ENCODE measurements at regions not wholly inside any gene's neighbourhood (a gene's known extent, or its start where the extent isn't known, plus 50 kb on each side); places are given as distances from the start of the nearest gene placed in this dataset.
"Not testable (repeated sequence)": the region's sequence is repeated elsewhere in the genome, so short reads cannot be mapped to it uniquely, and the experiment has no call there.

DNA sequence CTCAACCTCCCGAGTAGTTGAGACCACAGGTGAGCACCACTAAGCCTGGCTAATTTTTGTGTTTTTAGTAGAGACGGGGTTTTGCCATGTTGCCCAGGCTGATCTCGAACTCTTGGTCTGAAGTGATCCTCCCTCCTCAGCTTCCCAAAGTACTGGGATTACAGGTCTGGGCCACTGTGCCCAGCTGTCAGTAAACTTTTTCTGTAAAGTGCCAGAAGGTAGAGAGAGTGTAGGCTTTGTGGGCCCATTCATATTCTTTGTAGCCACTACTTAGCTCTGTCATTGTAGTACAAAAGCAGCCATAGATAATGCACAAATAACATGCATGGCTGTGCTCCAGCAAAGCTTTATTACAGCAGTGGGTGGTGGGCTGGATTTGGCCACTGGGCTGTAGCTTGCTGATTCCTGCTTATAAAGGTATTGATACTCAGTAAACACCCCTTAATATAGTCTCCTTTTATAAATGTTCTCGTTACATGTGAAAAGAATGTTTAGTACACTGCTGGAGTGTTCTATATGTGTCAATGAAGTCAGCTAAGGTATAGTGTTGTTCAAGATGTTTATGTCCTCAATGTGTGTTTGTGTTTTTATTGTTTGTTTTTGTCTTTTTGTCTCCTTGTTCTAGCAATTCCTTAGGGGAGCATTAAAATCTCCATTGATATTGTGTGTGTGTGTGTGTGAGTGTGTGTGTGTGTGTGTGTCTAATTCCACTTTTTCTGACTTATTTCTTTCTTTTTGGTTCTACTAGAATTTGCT, 644.7 kb upstream of the DPP6 start:
- DNase-seq (ENCODE audit: low spot score): no peak

DNA sequence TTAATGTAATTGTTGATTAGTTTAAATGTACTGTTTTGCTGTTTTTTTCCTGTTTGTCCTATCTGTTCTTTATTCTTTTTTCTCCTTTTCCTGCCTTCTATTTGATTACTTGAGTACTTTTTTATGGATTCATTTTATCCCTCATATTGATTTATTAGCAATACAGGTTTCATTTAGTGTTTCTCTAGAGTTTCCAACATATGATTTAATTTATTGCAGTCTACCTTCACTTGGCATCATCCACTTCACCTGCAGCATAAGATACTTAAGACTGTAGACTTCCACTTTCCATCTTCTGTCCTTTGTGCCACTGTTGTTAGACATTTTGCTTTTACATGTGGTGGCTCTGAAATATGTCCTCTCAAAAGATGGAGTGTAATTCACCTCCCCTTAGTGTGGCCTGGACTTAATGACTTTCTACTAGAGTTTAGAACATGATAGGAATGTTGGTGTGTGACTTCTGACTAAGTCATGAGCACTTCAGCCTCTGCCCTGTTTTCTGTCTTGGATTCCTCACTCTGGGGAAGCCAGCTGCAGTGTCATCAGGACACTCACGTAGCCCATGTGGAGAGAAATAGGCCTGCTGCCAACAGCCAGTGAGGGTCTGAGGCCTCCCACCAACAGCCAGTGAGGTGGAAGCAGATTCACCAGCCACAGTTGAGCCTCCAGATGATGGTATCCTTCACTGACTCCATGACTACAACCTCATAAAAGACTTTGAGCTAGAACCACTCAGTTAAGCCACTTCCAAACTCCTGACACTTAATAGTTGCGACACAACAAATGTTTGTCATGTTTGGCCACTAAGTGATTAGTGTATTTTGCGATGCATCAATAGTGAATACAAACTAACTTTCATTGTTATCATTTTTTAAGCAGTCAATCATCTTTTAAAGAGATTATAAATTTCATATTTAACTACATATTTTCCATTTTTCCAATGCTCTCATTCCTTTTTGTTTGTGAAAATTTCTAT, 643.5 kb upstream of the DPP6 start:
- no peak for DNase-seq (ENCODE audit: low spot score)

DNA sequence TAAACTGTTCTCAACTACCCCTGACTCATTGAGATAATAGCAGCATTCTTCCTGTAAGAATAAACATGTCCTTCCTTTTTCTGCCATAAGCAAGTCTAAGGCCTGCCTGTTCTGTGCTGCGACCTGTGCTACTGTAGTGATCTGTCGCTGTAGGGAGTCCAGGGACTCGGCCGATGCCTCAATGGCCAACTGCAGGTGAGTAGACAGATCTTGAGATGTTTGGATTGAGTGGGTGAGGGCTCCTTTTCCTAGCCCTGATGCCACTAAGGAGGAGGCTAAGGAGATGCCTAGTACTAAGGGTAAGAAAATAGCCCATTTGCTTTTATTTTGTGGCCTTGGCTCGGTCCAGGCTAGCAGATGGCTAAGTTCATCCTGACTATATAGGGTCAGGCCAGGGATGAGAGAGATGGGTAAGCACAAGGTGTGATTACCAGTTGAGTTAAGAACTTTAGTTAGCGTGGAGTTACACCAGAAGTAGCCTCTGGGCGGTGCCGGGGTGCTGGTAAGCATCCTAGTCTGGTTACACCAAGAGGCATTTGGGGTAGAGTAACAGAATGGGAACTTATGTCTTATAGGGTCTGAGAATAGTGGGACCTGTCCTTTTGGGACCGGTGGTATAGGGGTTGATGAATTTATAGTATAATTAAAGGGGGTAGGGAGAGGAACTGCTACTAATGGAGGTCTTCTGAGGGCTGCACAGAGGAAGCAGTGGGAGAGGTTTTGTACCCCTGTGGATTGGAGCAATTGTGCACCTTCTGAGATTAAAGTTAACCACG, 642.4 kb upstream of the DPP6 start:
- DNase-seq (ENCODE audit: low spot score): not testable (repeated sequence)

DNA sequence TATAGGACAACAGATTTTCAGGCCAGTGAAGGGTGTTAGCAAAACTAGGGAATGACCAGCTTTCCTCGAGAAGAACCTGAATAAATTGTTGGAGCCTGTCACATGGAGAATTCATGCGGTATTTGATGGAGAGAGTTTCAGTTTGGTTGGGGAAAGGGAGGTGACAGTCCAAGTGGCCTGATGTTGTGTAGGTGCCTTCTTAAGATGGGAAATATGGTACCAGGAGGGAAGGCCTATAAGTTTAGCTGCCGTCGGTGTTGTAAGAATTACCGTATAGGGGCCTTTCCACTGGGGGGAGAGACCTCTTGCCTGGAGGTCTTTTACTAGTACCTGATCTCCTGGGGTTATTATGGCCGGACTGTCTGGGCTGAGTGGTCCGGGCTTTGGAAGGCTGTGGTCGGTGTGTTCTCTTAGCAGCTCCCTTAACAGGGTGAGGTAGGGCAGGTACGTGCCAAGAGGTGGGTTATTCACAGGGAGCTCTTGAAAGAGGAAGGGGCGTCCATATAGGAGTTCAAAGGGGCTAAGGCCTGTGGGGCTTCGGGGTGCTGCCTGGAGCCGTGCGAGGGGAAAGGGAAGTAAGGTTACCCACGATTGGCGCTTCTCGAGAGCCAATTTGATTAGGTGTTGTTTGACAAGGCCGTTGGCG, 641.1 kb upstream of the DPP6 start:
- DNase-seq (ENCODE audit: low spot score): not testable (repeated sequence)

DNA sequence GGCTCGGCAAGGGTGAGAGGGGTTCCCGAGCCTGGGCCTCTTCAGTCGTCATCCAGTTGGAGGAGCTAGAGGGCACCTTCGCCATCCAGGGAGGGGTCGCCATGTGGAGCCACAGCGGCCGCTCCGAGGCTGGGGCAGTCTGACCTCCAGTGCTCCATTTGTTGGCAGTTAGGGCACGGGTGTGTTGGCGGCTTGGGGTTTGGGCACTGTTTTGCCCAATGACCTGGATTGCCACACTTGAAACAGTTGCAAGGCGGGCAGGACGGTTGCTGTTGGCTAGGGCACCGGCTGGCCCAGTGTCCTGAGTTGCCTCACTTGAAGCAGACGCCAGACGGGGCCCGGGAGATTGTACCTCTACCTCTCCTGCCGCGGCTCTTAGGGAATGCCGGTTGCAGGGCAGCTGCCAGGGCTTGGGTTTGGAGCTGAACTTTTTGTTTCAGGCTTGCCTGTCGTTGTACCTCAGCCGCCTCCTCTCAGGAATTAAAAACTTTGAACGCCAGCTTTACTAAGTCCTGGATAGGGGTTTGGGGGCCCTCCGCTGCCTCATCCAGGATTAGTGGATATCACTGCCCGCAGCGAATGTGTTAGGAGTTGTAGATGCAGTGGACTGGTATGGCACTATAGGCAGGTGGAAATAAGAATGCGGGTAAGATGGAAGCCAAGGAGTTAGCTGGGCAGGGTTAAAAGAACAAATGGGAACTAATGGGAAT, 639.9 kb upstream of the DPP6 start:
- DNase-seq (ENCODE audit: low spot score): not testable (repeated sequence)

DNA sequence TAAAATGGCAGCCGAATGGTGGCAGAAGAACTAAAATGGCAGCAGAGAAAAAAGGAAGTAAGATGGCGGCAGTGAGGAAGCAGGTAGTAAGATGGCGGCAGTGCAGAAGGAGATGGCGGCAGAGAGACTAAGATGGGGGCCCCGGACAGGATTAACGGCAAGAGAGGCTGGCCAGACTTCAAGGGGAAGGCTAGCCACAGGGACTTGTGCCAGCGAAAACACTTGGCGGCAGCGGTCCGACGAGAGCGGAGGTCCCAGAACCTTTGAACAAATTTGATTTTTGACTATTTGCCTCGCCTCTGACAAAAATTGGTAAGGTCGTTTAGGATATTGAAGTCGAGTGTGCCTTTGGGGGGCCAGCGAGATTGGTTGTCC, 639.4 kb upstream of the DPP6 start:
- DNase-seq (ENCODE audit: low spot score): not testable (repeated sequence)

DNA sequence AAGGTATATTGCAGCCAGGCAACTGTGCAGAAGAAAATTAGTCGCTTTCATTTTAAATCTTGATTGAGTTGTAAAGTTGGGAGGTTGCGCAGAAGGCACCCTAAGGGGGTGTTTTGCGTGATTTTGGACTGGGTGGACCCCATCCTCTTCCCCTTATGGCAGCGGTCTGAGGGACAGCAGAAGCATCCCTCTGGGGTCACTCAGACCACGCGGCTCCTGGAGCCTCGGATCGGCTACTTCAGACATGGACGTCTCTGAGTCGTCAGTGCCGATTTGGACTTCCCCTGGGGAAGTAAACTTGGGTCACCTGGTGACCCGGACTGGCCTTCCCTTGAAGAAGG, 639.0 kb upstream of the DPP6 start:
- DNase-seq (ENCODE audit: low spot score): no peak

DNA sequence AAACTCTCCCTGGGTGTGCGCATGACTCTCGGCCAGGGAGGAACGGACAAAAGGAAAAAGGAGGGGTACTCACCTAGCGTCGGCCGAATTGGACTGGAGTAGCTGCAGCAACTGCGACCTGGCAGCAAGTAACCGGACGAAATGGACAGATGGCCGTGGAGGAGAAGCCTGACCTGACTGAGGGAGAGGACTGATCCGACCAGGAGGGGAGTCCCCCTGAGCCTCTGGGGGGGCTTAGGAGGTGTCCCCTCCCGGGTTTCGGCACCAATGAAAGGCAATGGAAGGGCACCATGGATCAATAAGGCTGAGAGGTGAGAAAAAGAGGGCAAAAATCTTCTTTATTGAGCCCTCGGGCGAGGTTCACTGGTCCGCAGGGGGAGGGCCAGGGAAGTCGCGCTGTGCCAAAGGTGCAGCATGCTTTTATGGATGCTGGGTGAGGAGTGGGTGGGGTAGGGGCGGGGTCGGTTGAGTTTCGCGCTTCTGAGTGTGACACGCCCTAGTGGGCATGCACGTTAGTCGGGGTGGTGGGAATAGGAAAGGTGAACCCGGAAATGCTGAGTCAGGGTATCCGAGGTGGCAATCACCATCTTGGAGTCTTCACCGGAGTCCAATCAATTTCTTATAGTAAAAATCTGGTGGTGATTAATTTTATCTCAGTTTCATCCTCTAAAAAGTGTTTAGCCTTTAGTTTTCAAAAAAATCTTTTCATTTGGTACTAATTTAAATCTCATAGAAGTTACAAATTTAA, 638.5 kb upstream of the DPP6 start:
- no peak for DNase-seq (ENCODE audit: low spot score)

DNA sequence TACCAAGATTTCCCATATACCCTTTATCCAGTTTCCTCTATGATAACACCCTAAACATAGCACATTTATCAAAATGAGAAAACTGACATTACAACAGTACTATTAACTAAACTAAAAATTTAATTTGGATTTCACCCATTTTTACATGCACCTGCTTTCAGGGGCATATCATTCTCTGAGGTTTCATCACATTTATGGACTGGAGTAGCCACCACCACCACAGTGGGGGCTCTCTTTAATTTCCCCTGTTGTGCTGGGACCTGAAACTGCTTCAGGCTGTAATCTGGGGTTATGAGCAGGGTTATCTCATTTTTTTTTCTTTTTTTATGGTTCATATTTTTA, 637.9 kb upstream of the DPP6 start:
- no peak for DNase-seq (ENCODE audit: low spot score)

DNA sequence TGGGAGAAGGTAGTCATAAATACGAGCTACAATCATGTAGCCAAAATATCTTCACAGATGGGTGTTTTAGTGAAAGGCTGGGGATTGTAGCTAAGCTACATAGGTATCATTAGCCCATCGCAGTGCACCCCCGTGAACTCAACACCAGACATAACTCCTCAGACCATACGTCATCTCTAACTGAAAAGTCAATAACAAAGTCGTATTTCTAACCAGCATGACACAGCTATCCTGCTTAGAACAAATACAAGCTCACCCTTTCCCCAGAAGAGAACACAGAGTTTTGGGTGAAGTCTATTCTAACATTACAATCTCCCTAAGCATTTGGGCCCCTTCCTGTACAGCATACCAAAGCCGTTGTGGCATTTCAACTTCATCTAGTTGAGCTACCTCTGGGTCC, 636.6 kb upstream of the DPP6 start:
- no peak for DNase-seq (ENCODE audit: low spot score)

DNA sequence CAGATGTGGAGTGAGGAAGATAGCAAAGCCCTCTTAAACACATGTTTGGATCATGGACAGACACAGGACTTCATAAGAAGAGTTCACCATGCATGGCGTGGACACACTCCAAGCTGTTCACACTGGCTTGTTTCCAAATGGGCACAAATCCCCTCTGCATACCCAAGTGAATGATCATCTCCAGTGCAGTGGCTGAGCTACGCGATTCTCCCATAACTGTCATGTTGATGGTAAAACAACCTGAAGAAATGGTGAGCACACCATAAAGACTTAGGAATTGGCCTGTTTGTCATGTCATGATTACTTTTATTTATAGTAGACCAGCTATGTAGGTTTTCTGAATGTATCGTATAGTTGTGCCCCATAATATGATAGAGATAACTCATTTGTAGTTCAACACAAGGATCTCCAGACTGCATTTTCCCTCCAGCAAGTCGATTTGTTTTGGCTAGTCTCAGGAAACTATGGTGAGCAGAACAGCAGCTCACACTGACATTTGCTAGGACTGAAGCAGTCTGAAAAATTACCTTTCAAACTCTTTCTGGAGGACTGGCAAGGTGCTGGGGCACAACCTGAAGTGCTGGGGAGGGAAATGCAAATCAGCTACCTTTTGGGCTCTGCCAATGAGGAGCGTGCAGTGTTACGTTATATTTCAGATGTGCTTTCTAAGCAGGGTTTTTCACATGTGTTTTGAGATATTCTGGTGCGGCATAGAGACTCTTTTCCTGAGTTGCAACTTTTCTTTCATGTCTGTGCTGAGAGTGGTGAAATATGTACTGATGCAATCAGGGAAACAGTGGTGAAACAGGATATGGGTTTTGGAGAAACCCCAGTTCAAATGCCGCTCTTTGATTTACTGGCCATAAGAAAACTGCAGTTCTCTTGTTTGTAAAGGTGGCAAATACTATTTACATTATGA, 629.6 kb upstream of the DPP6 start:
- no peak for DNase-seq (ENCODE audit: low spot score)

DNA sequence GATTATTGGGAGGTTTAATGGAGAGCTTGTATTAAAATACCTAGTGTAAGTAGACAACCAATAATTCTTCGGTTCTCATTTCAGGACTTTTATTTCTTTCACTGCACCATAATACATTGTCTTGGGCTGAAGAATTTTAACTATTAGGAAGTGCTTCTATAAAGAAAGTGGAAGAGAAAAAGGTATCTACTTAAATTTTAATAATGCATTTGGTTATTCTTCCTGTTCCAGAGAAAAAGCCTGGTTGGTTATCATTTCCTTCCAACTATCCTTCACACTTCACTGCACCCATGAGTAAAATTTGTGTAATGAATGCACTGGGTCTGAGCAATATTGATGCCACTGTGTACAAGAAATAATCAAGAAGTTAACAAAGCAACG, 629.0 kb upstream of the DPP6 start:
- no peak for DNase-seq (ENCODE audit: low spot score)

DNA sequence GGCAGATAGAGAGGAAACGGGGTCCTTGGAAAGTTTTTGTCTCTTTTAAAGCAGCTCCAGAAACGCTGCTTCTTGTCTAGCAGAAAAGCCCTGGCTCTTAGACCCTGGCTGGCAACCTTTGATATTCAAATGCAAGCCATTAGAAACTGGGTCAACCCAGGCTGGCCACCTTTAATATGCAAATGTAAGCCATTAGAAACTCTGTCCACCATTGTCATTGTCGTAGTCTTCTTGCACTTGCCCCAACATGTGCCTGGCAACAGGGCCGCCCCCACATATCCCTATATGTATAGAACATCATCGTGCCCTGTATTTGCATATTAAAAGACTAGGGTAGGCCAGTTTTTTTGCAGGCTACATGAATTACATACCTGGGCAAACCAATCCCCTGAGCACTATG, 621.3 kb upstream of the DPP6 start:
- DNase-seq (ENCODE audit: low spot score): no peak

DNA sequence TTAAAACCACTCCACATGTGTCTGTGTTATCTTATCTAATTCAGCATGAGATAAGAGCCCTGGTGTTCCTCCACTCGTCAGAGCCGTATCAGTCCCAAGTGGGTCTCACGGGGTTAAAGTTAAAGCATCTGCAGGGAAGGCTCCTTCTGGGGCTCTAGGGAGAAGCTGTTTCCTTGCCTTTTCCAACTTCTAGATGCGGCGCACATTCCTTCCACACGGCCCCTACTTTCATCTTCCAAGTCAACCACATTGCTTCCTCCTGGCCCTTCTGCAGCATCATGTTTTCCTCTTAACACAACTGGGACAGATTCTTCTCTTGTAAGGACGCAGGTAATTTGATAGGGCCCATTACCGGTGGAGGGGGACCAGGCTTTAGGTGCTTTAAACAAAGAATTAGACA, 620.1 kb upstream of the DPP6 start:
- DNase-seq (ENCODE audit: low spot score): peak; percentile 22

DNA sequence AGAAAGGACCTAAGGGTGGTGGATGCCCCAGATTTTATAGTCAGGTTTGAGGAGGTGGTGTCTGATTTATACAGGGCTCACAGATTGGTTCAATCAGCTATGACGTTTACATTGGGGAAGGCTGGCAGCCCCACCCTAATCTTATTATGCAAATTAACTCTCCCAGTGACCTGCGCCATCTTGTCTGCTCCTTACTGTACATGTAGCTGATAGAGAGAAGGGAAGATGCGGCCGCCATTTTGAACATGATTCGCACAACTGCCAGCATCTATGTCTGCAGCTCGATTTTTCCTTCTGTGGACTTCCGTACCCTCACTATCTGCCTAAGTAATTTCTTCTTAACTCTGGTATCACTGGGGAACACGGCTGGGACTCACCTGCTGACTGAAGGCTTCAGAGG, 619.0 kb upstream of the DPP6 start:
- no peak for DNase-seq (ENCODE audit: low spot score)

DNA sequence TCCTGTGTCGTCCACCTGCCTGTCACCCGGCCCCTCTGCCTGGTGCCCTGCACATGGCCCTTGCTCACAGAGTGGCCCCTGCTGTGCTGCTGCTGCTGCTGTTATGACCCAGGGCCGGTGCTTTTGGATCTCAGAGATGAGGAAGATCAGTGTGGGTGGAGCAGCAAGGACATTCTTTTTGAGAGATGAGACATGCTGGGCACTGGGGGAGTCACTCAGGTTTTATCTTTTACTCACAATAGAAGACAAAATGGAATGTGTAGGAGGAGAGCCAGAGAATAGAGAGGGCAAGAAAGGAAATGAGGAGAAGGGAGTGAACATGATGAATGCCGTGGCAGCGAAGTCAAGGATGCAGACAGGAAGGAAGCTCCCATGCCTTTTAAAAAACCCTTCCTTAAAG, 611.5 kb upstream of the DPP6 start:
- no peak for DNase-seq (ENCODE audit: low spot score)

DNA sequence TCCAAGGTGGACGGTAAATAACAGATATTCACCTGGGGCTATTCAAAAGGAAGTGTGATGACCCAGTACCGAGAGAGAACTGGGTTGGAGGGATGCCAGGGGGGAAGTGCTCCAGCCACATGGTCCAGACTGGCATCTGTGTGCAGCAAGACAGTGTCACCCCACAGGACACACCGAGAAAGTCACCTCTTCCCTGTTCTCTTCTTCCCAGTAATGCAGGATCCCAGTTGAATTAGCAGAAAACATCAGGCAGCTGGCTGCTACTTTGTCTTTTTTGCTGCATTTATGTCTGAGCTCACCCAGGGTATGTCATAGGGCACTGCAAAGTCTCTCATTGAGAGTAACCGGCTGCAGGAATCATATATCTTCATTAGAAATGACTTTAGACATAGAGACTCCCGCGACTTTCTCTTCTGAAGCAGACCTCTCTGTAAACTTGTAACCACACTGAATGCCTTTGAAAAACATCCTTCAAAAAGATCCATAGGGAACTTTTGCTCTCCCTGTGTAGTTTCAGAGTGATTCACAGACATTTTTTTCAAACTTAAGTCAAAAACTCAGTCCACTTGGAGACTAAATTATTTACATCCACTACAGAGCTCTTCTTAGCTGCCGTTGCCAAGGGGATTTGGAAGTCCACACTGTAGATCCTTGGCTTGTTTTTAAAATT, 609.0 kb upstream of the DPP6 start:
- no peak for DNase-seq (ENCODE audit: low spot score)

DNA sequence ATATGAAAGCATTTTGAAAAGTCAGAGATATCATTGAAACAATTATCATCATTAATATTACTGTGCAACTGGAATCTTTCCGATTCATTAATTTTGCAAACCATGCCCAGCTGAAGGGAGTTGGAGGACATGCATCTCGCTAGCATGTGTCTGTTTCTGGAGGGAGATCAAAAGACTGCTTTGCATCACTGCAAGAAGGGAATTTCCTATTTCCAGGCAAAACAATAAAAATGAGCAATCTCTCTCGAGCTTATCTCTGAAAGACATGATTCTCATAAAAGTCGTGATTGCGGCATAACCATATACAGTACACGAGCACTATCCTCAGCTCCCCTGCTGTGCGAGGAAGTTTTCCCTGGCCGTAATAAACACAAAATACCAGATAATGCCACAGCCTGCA, 607.6 kb upstream of the DPP6 start:
- DNase-seq (ENCODE audit: low spot score): no peak

DNA sequence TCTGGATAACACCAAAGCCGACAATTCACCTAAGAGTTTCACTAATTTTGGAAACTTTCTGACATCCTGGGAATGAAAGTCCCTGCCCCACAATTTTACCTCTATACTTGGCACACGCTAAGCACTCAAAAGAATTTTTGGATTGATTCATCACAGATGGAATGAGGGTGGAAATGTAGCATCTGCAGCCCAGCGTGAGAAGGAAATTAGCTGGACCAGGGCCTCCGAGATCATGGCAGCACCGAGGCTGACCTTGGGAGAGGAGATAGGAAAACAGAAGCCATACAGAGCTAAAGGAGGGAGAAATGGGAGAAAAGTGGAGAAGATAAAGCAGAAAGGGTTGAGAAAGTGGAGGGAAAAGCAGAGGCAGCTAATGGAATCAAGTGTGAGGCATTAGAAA, 606.6 kb upstream of the DPP6 start:
- DNase-seq (ENCODE audit: low spot score): no peak
